ENCODE measurements at regions not wholly inside any gene's neighbourhood (a gene's known extent, or its start where the extent isn't known, plus 50 kb on each side); places are given as distances from the start of the nearest gene placed in this dataset.
A peak's percentile ranks its signal among the peaks of the same experiment; 100 is the strongest.

GRCh38 chr11:104390651-104391050 lies 226.7 kb upstream of the PDGFD start:
- Histone ChIP-seq H3K9ac (no peak overlapping the region), H3K4me3 (no peak overlapping the region), H2AFZ (replicated peaks) (no peak overlapping the region), H3K4me2 (no peak overlapping the region), H3K27ac (no peak overlapping the region), H3K27me3 (no peaks in the 10 kb centered on the region), H3K4me1 (no peaks in the 10 kb centered on the region), H3F3A (ENCODE audit: low read depth) (no peaks in the 10 kb centered on the region), H3K9me3 (ENCODE audit: low read depth) (no peaks in the 10 kb centered on the region), H3K36me3 (no peaks in the 10 kb centered on the region), H4K20me1 (ENCODE audit: low read depth) (no peaks in the 10 kb centered on the region), H3K79me2 (ENCODE audit: low read depth) (no peaks in the 10 kb centered on the region)
- Mint-ChIP-seq H3K9me3 (no peaks in the 10 kb centered on the region), H3K36me3 (no peaks in the 10 kb centered on the region), H3K27ac (no peak overlapping the region), H3K27me3 (ENCODE audit: insufficient read depth, low read depth) (no peaks in the 10 kb centered on the region), H3K4me3 (no peak overlapping the region), H3K4me1 (peaks cover 3% of the 10 kb centered on the region)
- peak; percentile 13 for DNase-seq (ENCODE audit: low spot score)
- TF ChIP-seq EZH2 (IDR thresholded peaks at IDR 0.05) (no peak), CTCF (IDR thresholded peaks at IDR 0.05) (no peak), EZH2phosphoT487 (IDR thresholded peaks at IDR 0.05) (no peak)

- Mint-ChIP-seq H3K27me3 (ENCODE audit: insufficient read depth, low read depth) (no peaks in the 10 kb centered on the region), H3K36me3 (no peaks in the 10 kb centered on the region), H3K27ac (no peak overlapping the region), H3K4me3 (no peak overlapping the region), H3K9me3 (no peaks in the 10 kb centered on the region), H3K4me1 (peaks cover 3% of the 10 kb centered on the region)
- no peaks in the 10 kb centered on the region for H3K36me3 ChIP-seq
- TF ChIP-seq CTCF (IDR thresholded peaks at IDR 0.05): no peak
- TF ChIP-seq EZH2 (IDR thresholded peaks at IDR 0.05): no peak
- no peak for TF ChIP-seq EZH2phosphoT487 (IDR thresholded peaks at IDR 0.05)
- H4K20me1 ChIP-seq (ENCODE audit: low read depth): no peaks in the 10 kb centered on the region
- H3K4me1 ChIP-seq: no peaks in the 10 kb centered on the region
- H3F3A ChIP-seq (ENCODE audit: low read depth): no peaks in the 10 kb centered on the region
- H3K4me2 ChIP-seq: no peak overlapping the region
- DNase-seq (ENCODE audit: low spot score): no peak
- H3K27me3 ChIP-seq: no peaks in the 10 kb centered on the region
- no peaks in the 10 kb centered on the region for H3K9me3 ChIP-seq (ENCODE audit: low read depth)
- no peak overlapping the region for H3K4me3 ChIP-seq
- H2AFZ ChIP-seq (replicated peaks): no peak overlapping the region
- no peak overlapping the region for H3K9ac ChIP-seq
- H3K27ac ChIP-seq: no peak overlapping the region
- no peaks in the 10 kb centered on the region for H3K79me2 ChIP-seq (ENCODE audit: low read depth)
Observed at GRCh38 chr11:104385884-104386283, 221.9 kb upstream of the PDGFD start.

GRCh38 chr11:104380358-104380757 lies 216.4 kb upstream of the PDGFD start:
- no peaks in the 10 kb centered on the region for H3K4me1 Mint-ChIP-seq
- H4K20me1 ChIP-seq (ENCODE audit: low read depth): no peaks in the 10 kb centered on the region
- H3K36me3 ChIP-seq: no peaks in the 10 kb centered on the region
- H3K4me2 ChIP-seq: no peak overlapping the region
- TF ChIP-seq EZH2 (IDR thresholded peaks at IDR 0.05): no peak
- no peak for TF ChIP-seq EZH2phosphoT487 (IDR thresholded peaks at IDR 0.05)
- no peak for TF ChIP-seq CTCF (IDR thresholded peaks at IDR 0.05)
- no peak overlapping the region for H2AFZ ChIP-seq (replicated peaks)
- H3K4me3 Mint-ChIP-seq: no peak overlapping the region
- no peaks in the 10 kb centered on the region for H3K9me3 Mint-ChIP-seq
- H3K9ac ChIP-seq: no peak overlapping the region
- H3K36me3 Mint-ChIP-seq: no peaks in the 10 kb centered on the region
- no peak for DNase-seq (ENCODE audit: low spot score)
- H3K27ac ChIP-seq: no peak overlapping the region
- no peak overlapping the region for H3K4me3 ChIP-seq
- no peaks in the 10 kb centered on the region for H3K9me3 ChIP-seq (ENCODE audit: low read depth)
- no peaks in the 10 kb centered on the region for H3K27me3 Mint-ChIP-seq (ENCODE audit: insufficient read depth, low read depth)
- H3K4me1 ChIP-seq: no peaks in the 10 kb centered on the region
- no peaks in the 10 kb centered on the region for H3K79me2 ChIP-seq (ENCODE audit: low read depth)
- H3K27ac Mint-ChIP-seq: no peak overlapping the region
- H3K27me3 ChIP-seq: no peaks in the 10 kb centered on the region
- H3F3A ChIP-seq (ENCODE audit: low read depth): no peaks in the 10 kb centered on the region

GRCh38 chr11:104372111-104372510 lies 208.2 kb upstream of the PDGFD start:
- Mint-ChIP-seq H3K36me3 (no peaks in the 10 kb centered on the region), H3K27ac (no peak overlapping the region), H3K27me3 (ENCODE audit: insufficient read depth, low read depth) (no peaks in the 10 kb centered on the region), H3K4me3 (no peak overlapping the region), H3K9me3 (no peaks in the 10 kb centered on the region), H3K4me1 (no peaks in the 10 kb centered on the region)
- no peak overlapping the region for H3K4me2 ChIP-seq
- TF ChIP-seq CTCF (IDR thresholded peaks at IDR 0.05): no peak
- TF ChIP-seq EZH2phosphoT487 (IDR thresholded peaks at IDR 0.05): no peak
- TF ChIP-seq EZH2 (IDR thresholded peaks at IDR 0.05): no peak
- DNase-seq (ENCODE audit: low spot score): no peak
- no peak overlapping the region for H3K9ac ChIP-seq
- no peaks in the 10 kb centered on the region for H3K27me3 ChIP-seq
- no peak overlapping the region for H3K27ac ChIP-seq
- no peak overlapping the region for H2AFZ ChIP-seq (replicated peaks)
- no peaks in the 10 kb centered on the region for H3F3A ChIP-seq (ENCODE audit: low read depth)
- H3K4me3 ChIP-seq: no peak overlapping the region
- H3K79me2 ChIP-seq (ENCODE audit: low read depth): no peaks in the 10 kb centered on the region
- H3K36me3 ChIP-seq: no peaks in the 10 kb centered on the region
- no peaks in the 10 kb centered on the region for H3K9me3 ChIP-seq (ENCODE audit: low read depth)
- no peaks in the 10 kb centered on the region for H3K4me1 ChIP-seq
- no peaks in the 10 kb centered on the region for H4K20me1 ChIP-seq (ENCODE audit: low read depth)
